NCI-H2107 (cell line): ENCODE measurements at regions not wholly inside any gene's neighbourhood (a gene's known extent, or its start where the extent isn't known, plus 50 kb on each side); places are given as distances from the start of the nearest gene placed in this dataset.
"Not testable (repeated sequence)": the region's sequence is repeated elsewhere in the genome, so short reads cannot be mapped to it uniquely, and the experiment has no call there.

Experiments used
- DNase-seq: peaks from one replicate; lab custom pipeline; 2025; lab: John Stamatoyannopoulos, UW

GRCh38 chr6:16824845-16825685 lies 63.8 kb upstream of the ATXN1 start:
- DNase-seq: no peak

- DNase-seq: no peak
These were observed 62.6 kb upstream of the ATXN1 start for GRCh38 chr6:16823718-16824352.

GRCh38 chr6:16822975-16823717 lies 61.9 kb upstream of the ATXN1 start:
- DNase-seq: no peak

DNA sequence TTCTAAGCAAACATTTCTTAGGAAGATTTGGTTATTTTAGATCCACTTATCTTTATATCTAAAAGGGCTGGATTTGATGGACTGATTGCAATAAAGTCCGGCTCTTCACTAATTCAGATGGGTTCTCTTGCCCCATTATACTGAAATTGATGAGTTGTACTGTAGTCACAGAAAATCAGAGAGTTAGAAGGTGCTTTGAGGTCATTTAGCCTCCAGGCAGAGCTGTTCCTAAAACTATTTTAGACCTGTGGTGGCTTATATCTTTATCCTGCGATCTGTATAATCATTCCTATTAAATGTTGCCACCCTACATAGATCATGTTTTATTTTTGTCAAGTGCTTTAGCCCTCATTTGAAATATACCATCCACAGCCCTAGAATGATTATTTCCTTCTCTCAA lies 61.3 kb upstream of the ATXN1 start:
- no peak for DNase-seq

GRCh38 chr6:16821834-16822264 lies 60.6 kb upstream of the ATXN1 start:
- DNase-seq: no peak

DNA sequence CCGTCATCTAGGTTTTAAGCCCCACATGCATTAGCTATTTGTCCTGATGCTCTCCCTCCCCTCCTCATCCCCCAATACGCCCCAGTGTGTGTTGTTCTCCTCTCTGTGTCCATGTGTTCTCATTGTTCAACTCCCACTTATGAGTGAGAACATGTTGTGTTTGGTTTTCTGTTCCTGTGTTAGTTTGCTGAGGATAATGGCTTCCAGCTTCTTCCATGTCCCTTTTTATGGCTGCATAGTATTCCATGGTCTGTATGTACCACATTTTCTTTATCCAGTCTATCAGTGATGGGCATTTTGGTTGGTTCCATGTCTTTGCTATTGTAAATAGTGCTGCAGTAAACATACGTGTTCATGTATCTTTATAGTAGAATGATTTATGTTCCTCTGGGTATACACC lies 59.0 kb upstream of the ATXN1 start:
- DNase-seq: not testable (repeated sequence)

DNA sequence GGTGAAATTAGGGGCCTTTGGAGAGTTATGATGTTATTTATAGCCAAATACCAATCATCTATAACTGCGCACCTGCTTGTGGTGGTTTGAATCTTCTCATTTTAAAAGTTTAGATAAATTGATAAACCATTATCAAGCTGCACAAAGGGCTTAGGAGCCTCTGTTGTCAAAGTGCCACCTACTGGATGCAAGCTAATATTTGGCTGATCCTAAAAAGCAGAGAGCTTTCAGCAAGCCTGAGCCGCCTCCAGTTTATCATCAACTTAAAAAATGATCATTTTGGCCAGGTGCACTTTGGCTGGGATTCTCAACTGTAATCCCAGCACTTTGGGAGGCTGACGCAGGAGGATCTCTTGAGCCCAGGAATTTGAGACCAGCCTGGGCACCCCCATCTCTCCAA lies 58.5 kb upstream of the ATXN1 start:
- DNase-seq: no peak

GRCh38 chr6:16818992-16819626 lies 57.8 kb upstream of the ATXN1 start:
- DNase-seq: no peak

DNA sequence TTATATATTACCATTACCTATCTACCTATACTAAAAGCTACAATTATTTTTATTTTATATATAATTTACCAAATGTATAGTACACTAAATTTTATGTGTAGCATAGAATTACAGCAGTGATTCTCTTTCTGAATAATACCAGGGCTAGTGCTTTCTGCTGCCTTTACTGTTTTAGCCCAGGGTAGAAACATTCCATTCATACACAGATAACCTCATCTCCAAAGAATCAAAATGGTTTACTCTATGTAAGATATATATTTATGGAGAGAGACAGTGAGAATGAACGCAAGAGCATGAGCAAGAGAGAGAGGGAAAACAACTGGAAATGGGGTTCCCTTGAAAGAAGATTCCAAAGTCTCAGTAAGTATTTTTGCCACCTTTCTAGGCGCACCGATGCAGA lies 56.3 kb upstream of the ATXN1 start:
- DNase-seq: no peak

DNA sequence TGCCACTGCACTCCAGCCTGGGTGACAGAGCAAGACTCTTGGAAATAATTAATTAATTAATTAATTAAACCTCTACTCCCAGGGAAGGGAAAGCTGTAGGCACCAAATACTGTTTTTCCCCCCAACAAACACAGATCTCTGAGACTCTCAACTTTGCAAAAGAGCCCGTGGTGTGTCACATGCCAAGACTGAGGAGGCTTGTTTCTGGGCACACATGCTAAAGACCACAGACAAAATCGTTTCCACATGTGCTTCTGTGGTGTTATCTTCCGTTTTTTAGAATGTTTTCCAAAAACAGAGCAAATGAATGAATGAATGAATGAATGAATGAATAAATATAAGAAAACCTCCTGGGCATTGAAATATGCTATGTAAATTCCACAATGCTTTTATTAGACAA lies 55.6 kb upstream of the ATXN1 start:
- DNase-seq: no peak

DNA sequence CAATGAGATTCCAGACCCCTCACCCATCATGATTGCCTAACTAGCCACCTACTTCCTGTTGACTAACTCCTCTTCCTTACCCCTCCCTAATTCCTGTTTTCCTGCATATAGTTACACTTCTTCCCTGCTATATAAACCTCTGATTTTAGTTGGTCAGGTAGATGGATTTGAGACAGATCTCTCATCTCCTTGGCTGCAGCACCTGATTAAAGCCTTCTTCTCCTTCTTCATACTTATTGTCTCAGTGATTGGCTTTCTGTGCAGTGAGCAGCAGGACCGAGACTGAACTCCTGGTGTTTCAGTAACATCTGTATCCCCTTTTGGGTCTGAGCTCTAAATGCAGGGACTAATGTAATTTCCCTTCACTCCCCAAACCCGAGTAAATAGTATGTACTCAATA lies 51.7 kb upstream of the ATXN1 start:
- DNase-seq: no peak

- no peak for DNase-seq
These were observed 50.2 kb upstream of the ATXN1 start for GRCh38 chr6:16811277-16811979.
